Vagina (tissue), 2 donors: ENCODE measurements at regions not wholly inside any gene's neighbourhood (a gene's known extent, or its start where the extent isn't known, plus 50 kb on each side); places are given as distances from the start of the nearest gene placed in this dataset.
"Not testable (repeated sequence)": the region's sequence is repeated elsewhere in the genome, so short reads cannot be mapped to it uniquely, and the experiment has no call there.

ENCODE experiments used
- DNase-seq, 2 donors: peaks; one replicate each; pipeline ENCODE4 v3.0.0-alpha.2; 2017; ENCODE audit errors: extremely low spot score in 2 of 2
- H3K27ac ChIP-seq: fragments of 200-600 bp; sonication (generic); one replicate; pipeline ENCODE4 v1.5.1; 2019
- H3K27me3 ChIP-seq: fragments of 200-600 bp; sonication (generic); one replicate; pipeline ENCODE4 v1.5.1; 2019
- H3K36me3 ChIP-seq, 2 donors: fragments of 200-600 bp; sonication (generic); one replicate each; pipeline ENCODE4 v1.5.1; 2017 to 2019
- H3K4me1 ChIP-seq: fragments of 200-600 bp; sonication (generic); one replicate; pipeline ENCODE4 v1.5.1; 2019
- H3K4me3 ChIP-seq, 2 donors: fragments of 200-600 bp; sonication (generic); 1 replicate in 1 of 2; 2 replicates in 1 of 2; pipeline ENCODE4 v1.5.1; 2016 to 2019
- H3K9me3 ChIP-seq: fragments of 200-600 bp; sonication (generic); one replicate; pipeline ENCODE4 v1.5.1; 2019
- POLR2A ChIP-seq, 2 donors: fragments of 450-650 bp; IDR thresholded peaks; one replicate each; pipeline ENCODE4 v1.6.1; 2017; ENCODE audit warnings: antibody characterized with exemption in 2 of 2, mild to moderate bottlenecking in 2 of 2, moderate library complexity in 2 of 2
- POLR2AphosphoS5 ChIP-seq, 2 donors: sonication (generic); formaldehyde crosslinking; IDR thresholded peaks; one replicate each; pipeline ENCODE4 v1.9.0; 2017; ENCODE audit warnings: antibody characterized with exemption in 2 of 2, mild to moderate bottlenecking in 2 of 2, low read depth in 1 of 2; ENCODE audit not compliant: insufficient read depth in 1 of 2
- intact Hi-C: fragments of 100-400 bp; cut with DNase I; formaldehyde crosslinking; loops from one replicate; pipeline ENCODE4 v1.15.1; 2023
- TF ChIP-seq, protein P1 (sequence below), 3 experiments: fragments of 450-650 bp in 2 of 3; fragments of 200-600 bp in 1 of 3; sonication (generic) in 1 of 3; IDR thresholded peaks; one replicate each; pipeline ENCODE4 v1.5.1; 2017 to 2019; ENCODE audit warnings: antibody characterized with exemption in 3 of 3, mild to moderate bottlenecking in 2 of 3, moderate library complexity in 2 of 3

- H3K9me3 ChIP-seq, H3K36me3 ChIP-seq, H3K27ac ChIP-seq, intact Hi-C loops, DNase-seq: not testable (repeated sequence)
- Histone ChIP-seq H3K4me3 (peak overlapping the region; percentile 3 to 36), H3K4me1 (peaks cover 16% of the 10 kb centered on the region), H3K27me3 (peaks cover 14% of the 10 kb centered on the region)
These were observed 85.7 kb upstream of the CCDC180 start for GRCh38 chr9:97221478-97222355.

DNA sequence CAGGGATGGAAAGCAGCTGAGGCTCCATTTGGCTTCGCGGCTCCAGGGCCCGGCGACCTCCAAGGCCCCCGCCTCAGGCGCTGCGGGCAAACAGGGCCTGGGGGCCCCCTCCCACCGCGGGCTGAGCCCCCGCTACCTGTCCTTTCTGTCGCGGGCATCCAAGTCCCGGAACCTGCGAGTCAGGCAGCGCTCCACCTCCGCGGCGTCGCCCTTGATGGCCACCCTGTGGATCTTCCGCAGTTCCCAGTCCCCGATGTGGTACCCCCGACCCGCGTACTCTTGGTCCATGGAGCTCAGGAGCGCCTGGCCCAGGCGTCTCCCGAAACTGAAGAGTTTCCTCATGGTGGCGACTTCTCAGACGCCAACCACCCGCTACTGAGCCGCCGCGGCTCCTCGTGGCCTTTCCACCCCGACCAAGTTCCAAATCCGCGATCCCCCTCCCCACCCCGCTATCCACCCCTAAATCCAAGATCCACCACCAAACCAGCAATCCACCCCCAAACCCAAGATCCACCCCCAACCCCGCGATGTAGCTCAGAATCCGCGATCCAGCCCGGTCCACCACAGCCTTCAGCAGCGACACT, 86.5 kb upstream of the CCDC180 start:
- peaks cover 14% of the 10 kb centered on the region for H3K27me3 ChIP-seq
- DNase-seq = no peak

GRCh38 chr9:97220396-97220795, 87.1 kb upstream of the CCDC180 start:
- Histone ChIP-seq H3K27me3 (peaks cover 14% of the 10 kb centered on the region), H3K4me1 (peaks cover 16% of the 10 kb centered on the region)
- H3K9me3 ChIP-seq, H3K27ac ChIP-seq, H3K4me3 ChIP-seq, DNase-seq, H3K36me3 ChIP-seq, intact Hi-C loops: not testable (repeated sequence)

More for the DNA sequence above, 86.5 kb upstream of the CCDC180 start:
- no peaks in the 10 kb centered on the region for H3K36me3 ChIP-seq
- H3K9me3 ChIP-seq = no peaks in the 10 kb centered on the region
- TF ChIP-seq POLR2A (IDR thresholded peaks at IDR 0.05) = no peak
- no peak for TF ChIP-seq POLR2AphosphoS5 (IDR thresholded peaks at IDR 0.05; ENCODE audit: insufficient read depth in 1 of 2, low read depth in 1 of 2)
- TF ChIP-seq, protein P1, sequence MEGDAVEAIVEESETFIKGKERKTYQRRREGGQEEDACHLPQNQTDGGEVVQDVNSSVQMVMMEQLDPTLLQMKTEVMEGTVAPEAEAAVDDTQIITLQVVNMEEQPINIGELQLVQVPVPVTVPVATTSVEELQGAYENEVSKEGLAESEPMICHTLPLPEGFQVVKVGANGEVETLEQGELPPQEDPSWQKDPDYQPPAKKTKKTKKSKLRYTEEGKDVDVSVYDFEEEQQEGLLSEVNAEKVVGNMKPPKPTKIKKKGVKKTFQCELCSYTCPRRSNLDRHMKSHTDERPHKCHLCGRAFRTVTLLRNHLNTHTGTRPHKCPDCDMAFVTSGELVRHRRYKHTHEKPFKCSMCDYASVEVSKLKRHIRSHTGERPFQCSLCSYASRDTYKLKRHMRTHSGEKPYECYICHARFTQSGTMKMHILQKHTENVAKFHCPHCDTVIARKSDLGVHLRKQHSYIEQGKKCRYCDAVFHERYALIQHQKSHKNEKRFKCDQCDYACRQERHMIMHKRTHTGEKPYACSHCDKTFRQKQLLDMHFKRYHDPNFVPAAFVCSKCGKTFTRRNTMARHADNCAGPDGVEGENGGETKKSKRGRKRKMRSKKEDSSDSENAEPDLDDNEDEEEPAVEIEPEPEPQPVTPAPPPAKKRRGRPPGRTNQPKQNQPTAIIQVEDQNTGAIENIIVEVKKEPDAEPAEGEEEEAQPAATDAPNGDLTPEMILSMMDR (IDR thresholded peaks at IDR 0.05) = no peak
- no peak overlapping the region for H3K27ac ChIP-seq
- peaks cover 16% of the 10 kb centered on the region for H3K4me1 ChIP-seq
- H3K4me3 ChIP-seq = peak overlapping the region; percentile 3 to 36
- intact Hi-C loops = no loop called here

- intact Hi-C loops, DNase-seq, H3K36me3 ChIP-seq, H3K9me3 ChIP-seq, H3K27ac ChIP-seq, H3K4me3 ChIP-seq: not testable (repeated sequence)
- Histone ChIP-seq H3K27me3 (peaks cover 14% of the 10 kb centered on the region), H3K4me1 (peaks cover 16% of the 10 kb centered on the region)
These were observed 87.9 kb upstream of the CCDC180 start for GRCh38 chr9:97219443-97220140.

GRCh38 chr9:97215127-97215526, 92.3 kb upstream of the CCDC180 start:
- intact Hi-C loops, H3K4me1 ChIP-seq, DNase-seq, H3K27me3 ChIP-seq, H3K36me3 ChIP-seq, H3K9me3 ChIP-seq, H3K4me3 ChIP-seq, H3K27ac ChIP-seq: not testable (repeated sequence)

DNA sequence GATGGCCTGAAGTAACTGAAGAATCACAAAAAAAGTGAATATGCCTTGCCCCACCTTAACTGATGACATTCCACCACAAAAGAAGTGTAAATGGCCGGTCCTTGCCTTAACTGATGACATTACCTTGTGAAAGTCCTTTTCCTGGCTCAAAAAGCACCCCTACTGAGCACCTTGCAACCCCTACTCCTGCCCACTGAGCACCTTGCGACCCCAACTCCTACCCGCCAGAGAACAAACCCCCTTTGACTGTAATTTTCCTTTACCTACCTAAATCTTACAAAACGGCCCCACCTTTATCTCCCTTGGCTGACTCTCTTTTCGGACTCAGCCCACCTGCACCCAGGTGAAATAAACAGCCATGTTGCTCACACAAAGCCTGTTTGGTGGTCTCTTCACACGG, 92.9 kb upstream of the CCDC180 start:
- H3K9me3 ChIP-seq, H3K27me3 ChIP-seq, H3K4me1 ChIP-seq, H3K4me3 ChIP-seq, H3K27ac ChIP-seq, DNase-seq, H3K36me3 ChIP-seq, intact Hi-C loops: not testable (repeated sequence)

- DNase-seq, H3K9me3 ChIP-seq, H3K4me3 ChIP-seq, H3K27me3 ChIP-seq, intact Hi-C loops, H3K27ac ChIP-seq, H3K4me1 ChIP-seq, H3K36me3 ChIP-seq: not testable (repeated sequence)
These were observed 107.8 kb upstream of the CCDC180 start for GRCh38 chr9:97199683-97200082.

GRCh38 chr9:97193767-97194166, 113.7 kb upstream of the CCDC180 start:
- H3K9me3 ChIP-seq, H3K27ac ChIP-seq, DNase-seq, H3K27me3 ChIP-seq, H3K36me3 ChIP-seq, intact Hi-C loops, H3K4me3 ChIP-seq, H3K4me1 ChIP-seq: not testable (repeated sequence)
